SK-N-SH treated with all-trans-retinoic acid at 6 μM for 48 hours (cell line): ENCODE measurements at regions not wholly inside any gene's neighbourhood (a gene's known extent, or its start where the extent isn't known, plus 50 kb on each side); places are given as distances from the start of the nearest gene placed in this dataset.

ENCODE experiments used
- PPARA ChIP-seq: fragments of 250-450 bp; sonication (Bioruptor Pico); IDR thresholded peaks from 2 replicates; pipeline ENCODE4 v1.5.0; 2020; ENCODE audit warnings: mild to moderate bottlenecking, borderline replicate concordance
- RARB ChIP-seq: fragments of 250-450 bp; sonication (Bioruptor Pico); IDR thresholded peaks from 2 replicates; pipeline ENCODE4 v1.8.0; 2021; ENCODE audit warnings: mild to moderate bottlenecking, moderate library complexity
- ZFP3 ChIP-seq: fragments of 250-450 bp; sonication (Bioruptor Pico); IDR thresholded peaks from 2 replicates; pipeline ENCODE4 v1.5.0; 2020; ENCODE audit warnings: mild to moderate bottlenecking, moderate library complexity
- ZNF565 ChIP-seq: fragments of 450-650 bp; formaldehyde crosslinking; conservative IDR thresholded peaks from 2 replicates; pipeline ENCODE4 v1.5.0; 2020; ENCODE audit warnings: low read depth, mild to moderate bottlenecking, moderate library complexity
- TF ChIP-seq, protein P1 (sequence below): fragments of 250-450 bp; sonication (Bioruptor Pico); IDR thresholded peaks from 2 replicates; pipeline ENCODE4 v1.5.1; 2021; ENCODE audit warnings: mild to moderate bottlenecking, moderate library complexity
- TF ChIP-seq, protein P2 (sequence below): fragments of 250-450 bp; sonication (Bioruptor Pico); IDR thresholded peaks from 2 replicates; pipeline ENCODE4 v1.5.1; 2020; ENCODE audit warnings: low read depth, mild to moderate bottlenecking, moderate library complexity
- TF ChIP-seq, protein P3 (sequence below): fragments of 250-450 bp; sonication (Bioruptor Pico); IDR thresholded peaks from 2 replicates; pipeline ENCODE4 v1.8.0; 2021; ENCODE audit warnings: low read depth, mild to moderate bottlenecking, moderate library complexity, borderline replicate concordance

DNA sequence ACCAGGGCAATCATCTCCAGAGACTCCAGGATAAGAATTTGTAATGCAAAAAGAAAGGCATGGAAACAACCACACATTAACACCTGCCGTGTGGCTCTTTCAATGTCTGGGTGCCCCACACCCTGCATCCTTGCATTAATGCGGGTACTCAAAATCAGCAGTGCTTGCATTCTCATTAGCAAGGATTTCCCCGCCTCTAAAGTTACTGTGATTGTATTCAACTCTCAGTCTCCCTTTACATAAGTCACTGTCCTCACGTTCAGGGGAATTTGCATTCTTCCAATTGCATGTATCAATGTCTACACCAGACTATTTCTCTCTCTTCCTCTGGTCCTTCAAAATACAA lies 324.3 kb downstream of the FOXL1 start:
- no peak for TF ChIP-seq PPARA (CRISPR knock-in tag)
- TF ChIP-seq RARB (CRISPR knock-in tag): no peak
- TF ChIP-seq, protein P1, sequence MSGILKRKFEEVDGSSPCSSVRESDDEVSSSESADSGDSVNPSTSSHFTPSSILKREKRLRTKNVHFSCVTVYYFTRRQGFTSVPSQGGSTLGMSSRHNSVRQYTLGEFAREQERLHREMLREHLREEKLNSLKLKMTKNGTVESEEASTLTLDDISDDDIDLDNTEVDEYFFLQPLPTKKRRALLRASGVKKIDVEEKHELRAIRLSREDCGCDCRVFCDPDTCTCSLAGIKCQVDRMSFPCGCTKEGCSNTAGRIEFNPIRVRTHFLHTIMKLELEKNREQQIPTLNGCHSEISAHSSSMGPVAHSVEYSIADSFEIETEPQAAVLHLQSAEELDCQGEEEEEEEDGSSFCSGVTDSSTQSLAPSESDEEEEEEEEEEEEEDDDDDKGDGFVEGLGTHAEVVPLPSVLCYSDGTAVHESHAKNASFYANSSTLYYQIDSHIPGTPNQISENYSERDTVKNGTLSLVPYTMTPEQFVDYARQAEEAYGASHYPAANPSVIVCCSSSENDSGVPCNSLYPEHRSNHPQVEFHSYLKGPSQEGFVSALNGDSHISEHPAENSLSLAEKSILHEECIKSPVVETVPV (CRISPR knock-in tag): no peak
- no peak for TF ChIP-seq ZNF565
- no peak for TF ChIP-seq ZFP3
- TF ChIP-seq, protein P2, sequence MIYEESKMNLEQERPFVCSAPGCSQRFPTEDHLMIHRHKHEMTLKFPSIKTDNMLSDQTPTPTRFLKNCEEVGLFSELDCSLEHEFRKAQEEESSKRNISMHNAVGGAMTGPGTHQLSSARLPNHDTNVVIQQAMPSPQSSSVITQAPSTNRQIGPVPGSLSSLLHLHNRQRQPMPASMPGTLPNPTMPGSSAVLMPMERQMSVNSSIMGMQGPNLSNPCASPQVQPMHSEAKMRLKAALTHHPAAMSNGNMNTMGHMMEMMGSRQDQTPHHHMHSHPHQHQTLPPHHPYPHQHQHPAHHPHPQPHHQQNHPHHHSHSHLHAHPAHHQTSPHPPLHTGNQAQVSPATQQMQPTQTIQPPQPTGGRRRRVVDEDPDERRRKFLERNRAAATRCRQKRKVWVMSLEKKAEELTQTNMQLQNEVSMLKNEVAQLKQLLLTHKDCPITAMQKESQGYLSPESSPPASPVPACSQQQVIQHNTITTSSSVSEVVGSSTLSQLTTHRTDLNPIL (CRISPR knock-in tag): no peak
- TF ChIP-seq, protein P3, sequence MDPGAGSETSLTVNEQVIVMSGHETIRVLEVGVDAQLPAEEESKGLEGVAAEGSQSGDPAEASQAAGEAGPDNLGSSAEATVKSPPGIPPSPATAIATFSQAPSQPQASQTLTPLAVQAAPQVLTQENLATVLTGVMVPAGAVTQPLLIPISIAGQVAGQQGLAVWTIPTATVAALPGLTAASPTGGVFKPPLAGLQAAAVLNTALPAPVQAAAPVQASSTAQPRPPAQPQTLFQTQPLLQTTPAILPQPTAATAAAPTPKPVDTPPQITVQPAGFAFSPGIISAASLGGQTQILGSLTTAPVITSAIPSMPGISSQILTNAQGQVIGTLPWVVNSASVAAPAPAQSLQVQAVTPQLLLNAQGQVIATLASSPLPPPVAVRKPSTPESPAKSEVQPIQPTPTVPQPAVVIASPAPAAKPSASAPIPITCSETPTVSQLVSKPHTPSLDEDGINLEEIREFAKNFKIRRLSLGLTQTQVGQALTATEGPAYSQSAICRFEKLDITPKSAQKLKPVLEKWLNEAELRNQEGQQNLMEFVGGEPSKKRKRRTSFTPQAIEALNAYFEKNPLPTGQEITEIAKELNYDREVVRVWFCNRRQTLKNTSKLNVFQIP (CRISPR knock-in tag): no peak
